OCI-LY7 (cell line): ENCODE measurements at regions not wholly inside any gene's neighbourhood (a gene's known extent, or its start where the extent isn't known, plus 50 kb on each side); places are given as distances from the start of the nearest gene placed in this dataset.
A peak's percentile ranks its signal among the peaks of the same experiment; 100 is the strongest.

Experiments used
- CTCF ChIP-seq: fragments of 200-600 bp; sonication (generic); conservative IDR thresholded peaks from 2 replicates; pipeline ENCODE4 v1.5.1; 2014; ENCODE audit warnings: mild to moderate bottlenecking, antibody characterized with exemption, low read length, moderate library complexity, mixed read lengths
- EZH2phosphoT487 ChIP-seq: fragments of 200-600 bp; sonication (generic); IDR thresholded peaks from 2 replicates; pipeline ENCODE4 v1.6.1; 2018; ENCODE audit warnings: low read depth, borderline replicate concordance, mild to moderate bottlenecking, mixed run types, antibody characterized with exemption, low read length, moderate library complexity, mixed read lengths

- TF ChIP-seq CTCF (peak; percentile 69), EZH2phosphoT487 (no peak)
Observed at GRCh38 chr5:143685246-143685815, 126.6 kb upstream of the HMHB1 start.
